Neural cell (in vitro differentiated cells): ENCODE measurements at regions not wholly inside any gene's neighbourhood (a gene's known extent, or its start where the extent isn't known, plus 50 kb on each side); places are given as distances from the start of the nearest gene placed in this dataset.

Experiments
- H2AFZ ChIP-seq: fragments of 200-600, 300-800 bp; sonication (generic), shearing (Covaris generic); 2 replicates; pipeline ENCODE4 v1.6.0; 2014; ENCODE audit warnings: low read depth, mild to moderate bottlenecking, antibody characterized with exemption, low read length, moderate library complexity
- H3F3A ChIP-seq: fragments of 200-600 bp; shearing (Covaris generic); 2 replicates; pipeline ENCODE4 v1.6.1; 2016; ENCODE audit warnings: mild to moderate bottlenecking, moderate library complexity, mixed read lengths, antibody characterized with exemption, low read length; ENCODE audit not compliant: insufficient read depth, poor library complexity, severe bottlenecking
- H3K27ac ChIP-seq: fragments of 200-600, 300-800 bp; sonication (generic), shearing (Covaris generic); 2 replicates; pipeline ENCODE4 v1.5.1; 2014; ENCODE audit warnings: mild to moderate bottlenecking, low read length, moderate library complexity
- H3K27me3 ChIP-seq: fragments of 300-800, 200-600 bp; sonication (generic), shearing (Covaris generic); 2 replicates; pipeline ENCODE4 v1.6.0; 2014; ENCODE audit warnings: mild to moderate bottlenecking, low read depth, low read length, moderate library complexity; ENCODE audit not compliant: insufficient read depth
- H3K36me3 ChIP-seq: fragments of 300-800, 200-600 bp; sonication (generic), shearing (Covaris generic); 2 replicates; pipeline ENCODE4 v1.5.1; 2014; ENCODE audit warnings: mild to moderate bottlenecking, antibody characterized with exemption, low read length, moderate library complexity; ENCODE audit not compliant: insufficient read depth
- H3K4me2 ChIP-seq: fragments of 300-800, 200-600 bp; sonication (generic), shearing (Covaris generic); 2 replicates; pipeline ENCODE4 v1.6.0; 2014; ENCODE audit warnings: mild to moderate bottlenecking, low read length
- H3K4me3 ChIP-seq: fragments of 300-800, 200-600 bp; sonication (generic), shearing (Covaris generic); 2 replicates; pipeline ENCODE4 v1.5.1; 2014; ENCODE audit warnings: mild to moderate bottlenecking, low read length, moderate library complexity
- H3K79me2 ChIP-seq: fragments of 200-600 bp; shearing (Covaris generic); replicated peaks from 2 replicates; pipeline ENCODE4 v1.6.0; 2014; ENCODE audit warnings: mild to moderate bottlenecking, low read length, moderate library complexity; ENCODE audit not compliant: insufficient read depth
- H3K9ac ChIP-seq: fragments of 300-800, 200-600 bp; sonication (generic), shearing (Covaris generic); 2 replicates; pipeline ENCODE4 v1.6.1; 2016; ENCODE audit warnings: mild to moderate bottlenecking, low read length, mixed read lengths
- H3K9me2 ChIP-seq: fragments of 200-600 bp; shearing (Covaris generic); 2 replicates; pipeline ENCODE4 v1.6.1; 2016; ENCODE audit warnings: mild to moderate bottlenecking, low read length, mixed read lengths; ENCODE audit not compliant: insufficient read depth
- H3K9me3 ChIP-seq: fragments of 200-600, 300-800 bp; sonication (generic), shearing (Covaris generic); 2 replicates; pipeline ENCODE4 v1.6.1; 2016; ENCODE audit warnings: mild to moderate bottlenecking, mixed run types, low read length, moderate library complexity, mixed read lengths
- H4K20me1 ChIP-seq: fragments of 200-600 bp; shearing (Covaris generic); 2 replicates; pipeline ENCODE4 v1.6.1; 2016; ENCODE audit warnings: mild to moderate bottlenecking, mixed run types; ENCODE audit not compliant: insufficient read depth
- CTCF ChIP-seq: fragments of 450-650 bp; IDR thresholded peaks from 2 replicates; pipeline ENCODE4 v1.5.1; 2014; ENCODE audit warnings: antibody characterized with exemption, mild to moderate bottlenecking, moderate library complexity; ENCODE audit not compliant: poor library complexity, severe bottlenecking
- EP300 ChIP-seq: fragments of 450-650 bp; conservative IDR thresholded peaks from 2 replicates; pipeline ENCODE4 v1.6.1; 2014; ENCODE audit warnings: antibody characterized with exemption, mild to moderate bottlenecking, moderate library complexity; ENCODE audit not compliant: poor library complexity, severe bottlenecking
- EZH2 ChIP-seq: fragments of 200-600, 300-800 bp; shearing (Covaris generic), sonication (generic); IDR thresholded peaks from 2 replicates; pipeline ENCODE4 v1.6.1; 2014; ENCODE audit warnings: antibody characterized with exemption, low read length, borderline replicate concordance, mild to moderate bottlenecking; ENCODE audit not compliant: insufficient read depth, poor library complexity, severe bottlenecking
- MXI1 ChIP-seq: fragments of 450-650 bp; conservative IDR thresholded peaks from 2 replicates; pipeline ENCODE4 v1.6.1; 2014; ENCODE audit warnings: antibody characterized with exemption, mild to moderate bottlenecking; ENCODE audit not compliant: poor library complexity, severe bottlenecking
- POLR2AphosphoS5 ChIP-seq: IDR thresholded peaks from 2 replicates; pipeline ENCODE4 v1.6.1; 2012
- RAD21 ChIP-seq: fragments of 450-650 bp; conservative IDR thresholded peaks from 2 replicates; pipeline ENCODE4 v1.6.1; 2014; ENCODE audit warnings: antibody characterized with exemption, mild to moderate bottlenecking, moderate library complexity
- REST ChIP-seq: IDR thresholded peaks from 2 replicates; pipeline ENCODE4 v1.6.1; 2012; ENCODE audit warnings: borderline replicate concordance
- SMC3 ChIP-seq: fragments of 450-650 bp; conservative IDR thresholded peaks from 2 replicates; pipeline ENCODE4 v1.6.1; 2014; ENCODE audit warnings: antibody characterized with exemption, mild to moderate bottlenecking, moderate library complexity; ENCODE audit not compliant: poor library complexity
- TAF1 ChIP-seq: IDR thresholded peaks from 2 replicates; pipeline ENCODE4 v1.6.1; 2012; ENCODE audit warnings: low read depth

- H3K4me2 ChIP-seq = no peak overlapping the region
- no peak overlapping the region for H3K4me3 ChIP-seq
- no peaks in the 10 kb centered on the region for H3K9me3 ChIP-seq
- H3F3A ChIP-seq = no peaks in the 10 kb centered on the region
- H3K27me3 ChIP-seq = no peaks in the 10 kb centered on the region
- TF ChIP-seq RAD21 = no peak
- TF ChIP-seq REST = no peak
- TF ChIP-seq SMC3 = no peak
- no peak for TF ChIP-seq CTCF
- TF ChIP-seq POLR2AphosphoS5 = no peak
- no peak for TF ChIP-seq MXI1
- TF ChIP-seq EP300 = no peak
- TF ChIP-seq EZH2 = no peak
- TF ChIP-seq TAF1 = no peak
- H4K20me1 ChIP-seq = no peaks in the 10 kb centered on the region
- no peak overlapping the region for H2AFZ ChIP-seq
- no peak overlapping the region for H3K9ac ChIP-seq
- no peaks in the 10 kb centered on the region for H3K36me3 ChIP-seq
- H3K79me2 ChIP-seq = no peaks in the 10 kb centered on the region
- no peak overlapping the region for H3K27ac ChIP-seq
- H3K9me2 ChIP-seq = no peaks in the 10 kb centered on the region
Observed at GRCh38 chr4:140316799-140317198, 56.6 kb upstream of the SCOC start.

GRCh38 chr4:140315970-140316369, 57.5 kb upstream of the SCOC start:
- no peak overlapping the region for H3K4me2 ChIP-seq
- H3K79me2 ChIP-seq = no peaks in the 10 kb centered on the region
- no peak overlapping the region for H2AFZ ChIP-seq
- no peak overlapping the region for H3K9ac ChIP-seq
- no peaks in the 10 kb centered on the region for H3K9me3 ChIP-seq
- no peak for TF ChIP-seq EZH2
- TF ChIP-seq REST = no peak
- TF ChIP-seq CTCF = no peak
- TF ChIP-seq POLR2AphosphoS5 = no peak
- no peak for TF ChIP-seq TAF1
- TF ChIP-seq SMC3 = no peak
- TF ChIP-seq RAD21 = no peak
- H4K20me1 ChIP-seq = no peaks in the 10 kb centered on the region
- no peaks in the 10 kb centered on the region for H3K36me3 ChIP-seq
- no peak overlapping the region for H3K4me3 ChIP-seq
- no peak overlapping the region for H3K27ac ChIP-seq
- H3F3A ChIP-seq = no peaks in the 10 kb centered on the region
- no peaks in the 10 kb centered on the region for H3K27me3 ChIP-seq
- H3K9me2 ChIP-seq = no peaks in the 10 kb centered on the region
